ENCODE measurements at regions not wholly inside any gene's neighbourhood (a gene's known extent, or its start where the extent isn't known, plus 50 kb on each side); places are given as distances from the start of the nearest gene placed in this dataset.
"Not testable (repeated sequence)": the region's sequence is repeated elsewhere in the genome, so short reads cannot be mapped to it uniquely, and the experiment has no call there.

- Mint-ChIP-seq H3K27ac (no peak overlapping the region), H3K27me3 (peaks cover under 1% of the 10 kb centered on the region), H3K4me1 (no peaks in the 10 kb centered on the region), H3K36me3 (ENCODE audit: low read depth) (no peaks in the 10 kb centered on the region), H3K4me3 (no peak overlapping the region), H3K9me3 (no peaks in the 10 kb centered on the region)
- no peak for DNase-seq
- ChIA-PET CTCF (no interaction called here), POLR2A (no interaction called here)
These were observed 327.6 kb downstream of the ARRDC4 start for GRCh38 chr15:98288091-98288590.

DNA sequence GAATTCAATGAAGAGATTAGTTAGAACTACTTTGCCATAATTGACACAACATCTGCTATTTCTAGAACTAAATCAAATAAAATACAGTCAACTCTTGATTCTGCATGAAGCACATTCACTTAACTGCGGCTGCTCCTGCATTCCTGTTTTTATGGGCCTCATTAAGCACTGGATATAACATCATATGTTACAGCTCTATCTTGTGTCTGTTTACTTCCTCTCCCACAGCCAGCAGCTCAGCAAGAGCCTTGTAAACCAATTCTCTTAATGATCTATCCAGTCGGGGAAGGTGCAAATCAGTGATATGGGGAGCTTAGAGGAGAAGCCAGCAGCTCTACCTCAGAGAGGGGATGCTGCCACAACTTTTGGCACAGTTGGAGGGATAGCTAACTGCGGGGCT lies 329.2 kb downstream of the ARRDC4 start:
- no peaks in the 10 kb centered on the region for H3K36me3 Mint-ChIP-seq (ENCODE audit: low read depth)
- POLR2A ChIA-PET, result no interaction called here

DNA sequence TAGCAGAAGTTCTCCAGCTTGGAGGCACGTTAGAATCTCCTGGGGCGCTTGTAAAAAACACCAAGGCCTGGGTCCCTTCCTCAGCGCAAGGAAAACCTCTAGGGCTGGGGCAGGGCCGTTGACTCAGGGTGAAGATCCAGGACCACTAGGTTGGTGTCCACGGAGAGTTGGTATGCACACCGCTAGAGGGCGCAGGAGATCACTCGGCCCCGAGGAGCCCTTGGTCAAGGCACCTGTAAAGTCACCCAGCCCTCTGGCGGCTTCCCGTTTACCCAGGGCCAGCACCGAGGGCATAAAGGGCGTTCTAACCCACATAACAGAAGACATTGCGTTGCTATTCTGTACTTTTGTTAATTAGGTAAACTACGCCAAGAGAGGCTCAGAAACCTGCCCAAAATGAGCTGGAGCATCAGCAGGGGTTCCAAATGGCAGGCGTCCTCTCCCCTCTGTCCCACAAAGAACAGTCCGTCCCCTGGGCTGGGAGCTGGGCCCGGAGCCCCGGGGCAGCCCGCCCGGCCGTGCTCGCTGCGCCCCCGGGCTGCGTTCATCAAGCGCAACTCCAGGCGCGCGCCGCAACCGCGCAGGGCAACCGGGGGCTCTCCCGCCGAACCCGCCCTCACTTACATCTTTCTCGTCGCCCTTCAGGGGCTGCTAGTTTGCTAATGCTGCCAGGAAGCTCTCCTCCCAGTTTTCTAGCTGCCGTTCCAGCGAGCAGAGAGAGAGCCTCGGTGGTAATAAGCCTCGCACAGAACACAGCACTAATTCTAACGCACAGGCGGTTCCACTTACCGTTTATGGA lies 332.1 kb downstream of the ARRDC4 start:
- Mint-ChIP-seq H3K36me3 (ENCODE audit: low read depth) (no peaks in the 10 kb centered on the region), H3K4me3 (no peak overlapping the region), H3K4me1 (no peaks in the 10 kb centered on the region), H3K9me3 (no peaks in the 10 kb centered on the region), H3K27me3 (peaks cover 6% of the 10 kb centered on the region), H3K27ac (no peak overlapping the region)
- peak; percentile 33 for DNase-seq
- ChIA-PET POLR2A (no interaction called here), CTCF (interaction anchor here (0.7 to 1.5 kb wide), 3 partner anchors 15 to 129 kb away, joined by 4 to 5 read pairs (median 4); no protein-coding TSS in a partner anchor)

More for the DNA sequence above, 329.2 kb downstream of the ARRDC4 start:
- H3K27ac Mint-ChIP-seq, result no peak overlapping the region
- CTCF ChIA-PET, result interaction anchor here (0.7 kb wide), 1 partner anchor 28 kb away, joined by 4 read pairs; no protein-coding TSS in a partner anchor
- H3K4me1 Mint-ChIP-seq, result no peaks in the 10 kb centered on the region
- H3K27me3 Mint-ChIP-seq, result peaks cover 6% of the 10 kb centered on the region
- no peaks in the 10 kb centered on the region for H3K9me3 Mint-ChIP-seq
- DNase-seq, result no peak
- H3K4me3 Mint-ChIP-seq, result no peak overlapping the region

DNA sequence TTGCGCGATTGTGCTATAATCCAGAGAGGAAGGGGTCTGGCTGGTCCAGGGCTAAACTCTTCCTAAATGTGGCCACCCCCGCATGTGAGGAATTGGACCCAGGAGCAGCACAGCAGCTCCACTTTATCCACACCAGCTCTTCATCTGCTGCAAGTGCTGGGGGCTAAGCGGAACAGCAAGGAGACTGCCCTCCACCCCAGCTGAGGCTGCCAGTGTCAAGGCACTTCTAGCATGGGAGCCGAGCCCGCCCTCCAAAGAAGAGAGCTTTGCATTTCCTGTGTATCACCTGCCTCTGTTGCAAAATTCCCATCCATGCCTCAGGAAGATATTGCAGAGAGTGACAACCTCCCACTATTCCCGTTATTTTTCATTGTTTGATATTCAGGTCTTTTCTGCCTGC lies 333.6 kb downstream of the ARRDC4 start:
- Mint-ChIP-seq H3K27ac (no peak overlapping the region), H3K36me3 (ENCODE audit: low read depth) (no peaks in the 10 kb centered on the region), H3K4me1 (no peaks in the 10 kb centered on the region), H3K27me3 (peaks cover 6% of the 10 kb centered on the region), H3K4me3 (no peak overlapping the region), H3K9me3 (no peaks in the 10 kb centered on the region)
- no peak for DNase-seq
- ChIA-PET CTCF (interaction anchor here (0.9 to 1.3 kb wide), 2 partner anchors 17 to 402 kb away, joined by 4 to 6 read pairs; no protein-coding TSS in a partner anchor), POLR2A (no interaction called here)

- H3K27me3 Mint-ChIP-seq; DNase-seq; H3K27ac Mint-ChIP-seq; H3K36me3 Mint-ChIP-seq (ENCODE audit: low read depth); POLR2A ChIA-PET; H3K9me3 Mint-ChIP-seq; H3K4me1 Mint-ChIP-seq; H3K4me3 Mint-ChIP-seq: not testable (repeated sequence)
- CTCF ChIA-PET, result interaction anchor here (0.6 to 1.3 kb wide), 4 partner anchors 37 to 463 kb away, joined by 3 to 6 read pairs (median 4); no protein-coding TSS in a partner anchor
These were observed 334.7 kb downstream of the ARRDC4 start for GRCh38 chr15:98295101-98295759.

- Mint-ChIP-seq H3K27me3 (peaks cover 6% of the 10 kb centered on the region), H3K36me3 (ENCODE audit: low read depth) (no peaks in the 10 kb centered on the region), H3K27ac (no peak overlapping the region), H3K4me1 (no peaks in the 10 kb centered on the region), H3K9me3 (no peaks in the 10 kb centered on the region), H3K4me3 (no peak overlapping the region)
- POLR2A ChIA-PET, result no interaction called here
- CTCF ChIA-PET, result interaction anchor here (1.0 kb wide), 1 partner anchor 11 kb away, joined by 3 read pairs; no protein-coding TSS in a partner anchor
- no peak for DNase-seq
These were observed 336.1 kb downstream of the ARRDC4 start for GRCh38 chr15:98296653-98297052.

DNA sequence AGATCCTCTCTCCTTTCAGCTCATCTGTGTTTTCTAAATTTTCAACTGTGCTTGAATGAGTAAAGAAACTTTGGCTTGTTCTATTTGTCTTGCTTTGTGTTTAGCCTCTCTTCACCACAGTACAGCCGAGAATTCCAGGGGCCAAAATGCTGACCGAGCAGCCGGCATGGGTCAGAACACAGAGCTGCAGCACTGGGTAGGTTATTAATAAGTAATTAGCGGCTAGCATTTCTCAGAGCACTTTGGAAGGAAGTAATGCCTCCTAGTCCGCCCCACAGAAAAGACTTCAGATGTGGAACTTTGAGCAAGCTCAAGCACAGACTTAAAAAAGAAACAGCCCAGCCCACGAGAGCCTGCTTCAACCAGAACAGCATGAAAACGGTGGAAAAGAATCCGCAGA lies 343.9 kb downstream of the ARRDC4 start:
- CTCF ChIA-PET, result no interaction called here
- no peak overlapping the region for H3K4me3 Mint-ChIP-seq

GRCh38 chr15:98308117-98308516 lies 340.2 kb upstream of the IGF1R start:
- Mint-ChIP-seq H3K36me3 (ENCODE audit: low read depth) (no peaks in the 10 kb centered on the region), H3K27me3 (peaks cover 5% of the 10 kb centered on the region), H3K27ac (no peak overlapping the region), H3K4me1 (no peaks in the 10 kb centered on the region), H3K9me3 (no peaks in the 10 kb centered on the region), H3K4me3 (no peak overlapping the region)
- CTCF ChIA-PET, result interaction anchor here (1.7 kb wide), 1 partner anchor 16 kb away, joined by 4 read pairs; no protein-coding TSS in a partner anchor
- POLR2A ChIA-PET, result no interaction called here
- DNase-seq, result no peak

More for the DNA sequence above, 343.9 kb downstream of the ARRDC4 start:
- no peaks in the 10 kb centered on the region for H3K36me3 Mint-ChIP-seq (ENCODE audit: low read depth)
- no peak overlapping the region for H3K27ac Mint-ChIP-seq
- POLR2A ChIA-PET, result interaction anchor here (0.6 kb wide), 1 partner anchor 801 kb away, joined by 3 read pairs; the partner anchor contains the start of gene SYNM
- no peaks in the 10 kb centered on the region for H3K4me1 Mint-ChIP-seq
- no peaks in the 10 kb centered on the region for H3K27me3 Mint-ChIP-seq
- no peak for DNase-seq
- no peaks in the 10 kb centered on the region for H3K9me3 Mint-ChIP-seq

DNA sequence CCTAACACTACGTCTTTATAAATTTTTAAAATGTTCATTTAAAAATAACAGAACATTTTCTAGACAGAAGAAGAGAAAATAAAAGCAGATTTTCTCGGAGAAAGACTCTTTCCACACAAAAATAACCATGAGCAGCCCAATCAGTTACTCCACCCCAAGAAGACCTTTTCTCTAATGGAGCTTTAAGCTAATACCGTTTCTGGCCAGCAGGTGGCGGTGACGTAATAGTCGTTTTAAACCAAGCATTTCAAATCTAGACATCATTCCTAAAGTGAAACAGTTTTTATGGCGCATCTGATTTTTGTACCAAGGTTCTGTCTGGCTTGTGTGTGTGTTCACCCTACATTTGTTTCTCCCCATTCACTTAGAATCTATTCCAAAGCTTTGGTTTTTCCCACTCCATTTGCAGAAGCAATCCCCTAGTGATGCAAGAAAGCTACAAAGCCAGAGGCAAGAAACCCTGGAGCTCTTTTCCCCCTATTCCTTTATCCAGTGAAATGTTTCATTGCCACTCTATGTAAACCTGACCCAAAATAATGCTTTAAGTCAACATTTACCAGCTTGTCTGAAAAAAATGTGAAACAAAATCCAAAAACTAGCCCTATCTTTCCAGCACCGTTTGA lies 336.7 kb upstream of the IGF1R start:
- Mint-ChIP-seq H3K36me3 (ENCODE audit: low read depth) (no peaks in the 10 kb centered on the region), H3K4me1 (no peaks in the 10 kb centered on the region), H3K27ac (no peak overlapping the region), H3K27me3 (peaks cover 5% of the 10 kb centered on the region), H3K4me3 (no peak overlapping the region), H3K9me3 (no peaks in the 10 kb centered on the region)
- peak; percentile 73 for DNase-seq
- ChIA-PET CTCF (interaction anchor here (0.6 to 2.1 kb wide), 11 partner anchors 12 to 138 kb away, joined by 3 to 43 read pairs (median 3); no protein-coding TSS in a partner anchor), POLR2A (no interaction called here)

- Mint-ChIP-seq H3K36me3 (ENCODE audit: low read depth) (no peaks in the 10 kb centered on the region), H3K4me1 (no peaks in the 10 kb centered on the region), H3K27ac (no peak overlapping the region), H3K27me3 (peaks cover 5% of the 10 kb centered on the region), H3K9me3 (no peaks in the 10 kb centered on the region), H3K4me3 (no peak overlapping the region)
- CTCF ChIA-PET, result interaction anchor here (1.0 to 2.0 kb wide), 3 partner anchors 23 to 116 kb away, joined by 3 to 23 read pairs (median 3); no protein-coding TSS in a partner anchor
- POLR2A ChIA-PET, result no interaction called here
- DNase-seq, result no peak
These were observed 335.4 kb upstream of the IGF1R start for GRCh38 chr15:98312913-98313312.

GRCh38 chr15:98315971-98316370 lies 332.4 kb upstream of the IGF1R start:
- H3K27ac Mint-ChIP-seq, result no peak overlapping the region
- H3K4me3 Mint-ChIP-seq, result no peak overlapping the region
- no peak for DNase-seq
- H3K9me3 Mint-ChIP-seq, result peaks cover 3% of the 10 kb centered on the region
- POLR2A ChIA-PET, result no interaction called here
- CTCF ChIA-PET, result interaction anchor here (1.2 kb wide), 1 partner anchor 113 kb away, joined by 3 read pairs; no protein-coding TSS in a partner anchor
- no peaks in the 10 kb centered on the region for H3K36me3 Mint-ChIP-seq (ENCODE audit: low read depth)
- no peaks in the 10 kb centered on the region for H3K4me1 Mint-ChIP-seq
- H3K27me3 Mint-ChIP-seq, result no peaks in the 10 kb centered on the region

- CTCF ChIA-PET, result no interaction called here
- DNase-seq, result no peak
- POLR2A ChIA-PET, result no interaction called here
These were observed 326.4 kb upstream of the IGF1R start for GRCh38 chr15:98321896-98322295.

GRCh38 chr15:98322581-98322980 lies 325.8 kb upstream of the IGF1R start:
- ChIA-PET POLR2A (no interaction called here), CTCF (no interaction called here)
- DNase-seq, result no peak
- H3K4me3 Mint-ChIP-seq, result no peak overlapping the region
- no peaks in the 10 kb centered on the region for H3K36me3 Mint-ChIP-seq (ENCODE audit: low read depth)
- no peaks in the 10 kb centered on the region for H3K27me3 Mint-ChIP-seq
- no peak overlapping the region for H3K27ac Mint-ChIP-seq
- H3K9me3 Mint-ChIP-seq, result peaks cover 3% of the 10 kb centered on the region
- H3K4me1 Mint-ChIP-seq, result no peaks in the 10 kb centered on the region

More at GRCh38 chr15:98321896-98322295, 326.4 kb upstream of the IGF1R start:
- H3K4me3 Mint-ChIP-seq, result no peak overlapping the region
- no peaks in the 10 kb centered on the region for H3K27me3 Mint-ChIP-seq
- no peak overlapping the region for H3K27ac Mint-ChIP-seq
- no peaks in the 10 kb centered on the region for H3K4me1 Mint-ChIP-seq
- peaks cover 3% of the 10 kb centered on the region for H3K9me3 Mint-ChIP-seq
- H3K36me3 Mint-ChIP-seq (ENCODE audit: low read depth), result no peaks in the 10 kb centered on the region
